ENCODE measurements at regions not wholly inside any gene's neighbourhood (a gene's known extent, or its start where the extent isn't known, plus 50 kb on each side); places are given as distances from the start of the nearest gene placed in this dataset.

GRCh38 chr14:85079842-85080730 is 449.9 kb upstream of the FLRT2 start:
- FAIRE-seq (no peak), DNase-seq (ENCODE audit: insufficient read length, low spot score) (no peak)
- TF ChIP-seq TAF1 (IDR thresholded peaks at IDR 0.05; ENCODE audit: low read depth, low read length): no peak
- no peak for TF ChIP-seq POLR2AphosphoS5 (IDR thresholded peaks at IDR 0.05; ENCODE audit: low read depth, low read length)
- no peak for TF ChIP-seq POU2F2 (IDR thresholded peaks at IDR 0.05; ENCODE audit: low read depth, low read length)
- no peak for TF ChIP-seq SPI1 (IDR thresholded peaks at IDR 0.05; ENCODE audit: low read depth, low read length)
- no peak for TF ChIP-seq POLR2A (IDR thresholded peaks at IDR 0.05; ENCODE audit: low read depth, low read length)
- TF ChIP-seq PAX5 (IDR thresholded peaks at IDR 0.05; ENCODE audit: insufficient read depth, low read length, severe bottlenecking): no peak

GRCh38 chr14:85084344-85084743 is 445.6 kb upstream of the FLRT2 start:
- no peak for TF ChIP-seq TAF1 (IDR thresholded peaks at IDR 0.05; ENCODE audit: low read depth, low read length)
- TF ChIP-seq PAX5 (IDR thresholded peaks at IDR 0.05; ENCODE audit: insufficient read depth, low read length, severe bottlenecking): no peak
- TF ChIP-seq POLR2A (IDR thresholded peaks at IDR 0.05; ENCODE audit: low read depth, low read length): no peak
- no peak for TF ChIP-seq SPI1 (IDR thresholded peaks at IDR 0.05; ENCODE audit: low read depth, low read length)
- TF ChIP-seq POLR2AphosphoS5 (IDR thresholded peaks at IDR 0.05; ENCODE audit: low read depth, low read length): no peak
- TF ChIP-seq POU2F2 (IDR thresholded peaks at IDR 0.05; ENCODE audit: low read depth, low read length): no peak
- no peak for DNase-seq (ENCODE audit: insufficient read length, low spot score)
- FAIRE-seq: no peak

GRCh38 chr14:85085981-85086380 is 444.0 kb upstream of the FLRT2 start:
- FAIRE-seq (no peak), DNase-seq (ENCODE audit: insufficient read length, low spot score) (no peak)
- TF ChIP-seq SPI1 (IDR thresholded peaks at IDR 0.05; ENCODE audit: low read depth, low read length): no peak
- TF ChIP-seq POLR2A (IDR thresholded peaks at IDR 0.05; ENCODE audit: low read depth, low read length): no peak
- no peak for TF ChIP-seq PAX5 (IDR thresholded peaks at IDR 0.05; ENCODE audit: insufficient read depth, low read length, severe bottlenecking)
- no peak for TF ChIP-seq POU2F2 (IDR thresholded peaks at IDR 0.05; ENCODE audit: low read depth, low read length)
- no peak for TF ChIP-seq TAF1 (IDR thresholded peaks at IDR 0.05; ENCODE audit: low read depth, low read length)
- TF ChIP-seq POLR2AphosphoS5 (IDR thresholded peaks at IDR 0.05; ENCODE audit: low read depth, low read length): no peak

- DNase-seq (ENCODE audit: insufficient read length, low spot score): no peak
- TF ChIP-seq TAF1 (IDR thresholded peaks at IDR 0.05; ENCODE audit: low read depth, low read length): no peak
- no peak for TF ChIP-seq POU2F2 (IDR thresholded peaks at IDR 0.05; ENCODE audit: low read depth, low read length)
- TF ChIP-seq POLR2AphosphoS5 (IDR thresholded peaks at IDR 0.05; ENCODE audit: low read depth, low read length): no peak
- no peak for TF ChIP-seq POLR2A (IDR thresholded peaks at IDR 0.05; ENCODE audit: low read depth, low read length)
- no peak for TF ChIP-seq PAX5 (IDR thresholded peaks at IDR 0.05; ENCODE audit: insufficient read depth, low read length, severe bottlenecking)
- no peak for TF ChIP-seq SPI1 (IDR thresholded peaks at IDR 0.05; ENCODE audit: low read depth, low read length)
- no peak for FAIRE-seq
Measured at GRCh38 chr14:85087201-85087600, 442.7 kb upstream of the FLRT2 start.

- DNase-seq (ENCODE audit: insufficient read length, low spot score): no peak
- FAIRE-seq: no peak
- TF ChIP-seq PAX5 (IDR thresholded peaks at IDR 0.05; ENCODE audit: insufficient read depth, low read length, severe bottlenecking) (no peak), POLR2A (IDR thresholded peaks at IDR 0.05; ENCODE audit: low read depth, low read length) (no peak), SPI1 (IDR thresholded peaks at IDR 0.05; ENCODE audit: low read depth, low read length) (no peak)
Measured at GRCh38 chr14:85088192-85088591, 441.8 kb upstream of the FLRT2 start.

GRCh38 chr14:85090681-85091080 is 439.3 kb upstream of the FLRT2 start:
- DNase-seq (ENCODE audit: insufficient read length, low spot score) (no peak), FAIRE-seq (no peak)
- TF ChIP-seq PAX5 (IDR thresholded peaks at IDR 0.05; ENCODE audit: insufficient read depth, low read length, severe bottlenecking) (no peak), POU2F2 (IDR thresholded peaks at IDR 0.05; ENCODE audit: low read depth, low read length) (no peak), POLR2AphosphoS5 (IDR thresholded peaks at IDR 0.05; ENCODE audit: low read depth, low read length) (no peak), SPI1 (IDR thresholded peaks at IDR 0.05; ENCODE audit: low read depth, low read length) (no peak), TAF1 (IDR thresholded peaks at IDR 0.05; ENCODE audit: low read depth, low read length) (no peak), POLR2A (IDR thresholded peaks at IDR 0.05; ENCODE audit: low read depth, low read length) (no peak)

GRCh38 chr14:85093631-85094330 is 436.2 kb upstream of the FLRT2 start:
- TF ChIP-seq SPI1 (IDR thresholded peaks at IDR 0.05; ENCODE audit: low read depth, low read length) (no peak), TAF1 (IDR thresholded peaks at IDR 0.05; ENCODE audit: low read depth, low read length) (no peak)
- FAIRE-seq: no peak

GRCh38 chr14:85102591-85102990 is 427.4 kb upstream of the FLRT2 start:
- DNase-seq (ENCODE audit: insufficient read length, low spot score): no peak
- TF ChIP-seq SPI1 (IDR thresholded peaks at IDR 0.05; ENCODE audit: low read depth, low read length) (no peak), POLR2A (IDR thresholded peaks at IDR 0.05; ENCODE audit: low read depth, low read length) (no peak), POLR2AphosphoS5 (IDR thresholded peaks at IDR 0.05; ENCODE audit: low read depth, low read length) (no peak), POU2F2 (IDR thresholded peaks at IDR 0.05; ENCODE audit: low read depth, low read length) (no peak), PAX5 (IDR thresholded peaks at IDR 0.05; ENCODE audit: insufficient read depth, low read length, severe bottlenecking) (no peak), TAF1 (IDR thresholded peaks at IDR 0.05; ENCODE audit: low read depth, low read length) (no peak)
- FAIRE-seq: no peak

More at GRCh38 chr14:85093631-85094330, 436.2 kb upstream of the FLRT2 start:
- DNase-seq (ENCODE audit: insufficient read length, low spot score): no peak

- TF ChIP-seq POU2F2 (IDR thresholded peaks at IDR 0.05; ENCODE audit: low read depth, low read length) (no peak), POLR2AphosphoS5 (IDR thresholded peaks at IDR 0.05; ENCODE audit: low read depth, low read length) (no peak), SPI1 (IDR thresholded peaks at IDR 0.05; ENCODE audit: low read depth, low read length) (no peak), PAX5 (IDR thresholded peaks at IDR 0.05; ENCODE audit: insufficient read depth, low read length, severe bottlenecking) (no peak), TAF1 (IDR thresholded peaks at IDR 0.05; ENCODE audit: low read depth, low read length) (no peak), POLR2A (IDR thresholded peaks at IDR 0.05; ENCODE audit: low read depth, low read length) (no peak)
- FAIRE-seq (no peak), DNase-seq (ENCODE audit: insufficient read length, low spot score) (no peak)
Measured at GRCh38 chr14:85106506-85106905, 423.4 kb upstream of the FLRT2 start.

Measured in GM12891 (cell line).